Stromal cell of bone marrow (primary cell): ENCODE measurements at regions not wholly inside any gene's neighbourhood (a gene's known extent, or its start where the extent isn't known, plus 50 kb on each side); places are given as distances from the start of the nearest gene placed in this dataset.

Experiments used
- DNase-seq: peaks from one replicate; pipeline ENCODE4 v3.0.0-alpha.2; 2012; ENCODE audit warnings: low read depth

- DNase-seq, result no peak
Observed at GRCh38 chr22:49623176-49623575, 204.5 kb downstream of the BRD1 start.

GRCh38 chr22:49622241-49623105, 205.2 kb downstream of the BRD1 start:
- DNase-seq, result no peak

DNA sequence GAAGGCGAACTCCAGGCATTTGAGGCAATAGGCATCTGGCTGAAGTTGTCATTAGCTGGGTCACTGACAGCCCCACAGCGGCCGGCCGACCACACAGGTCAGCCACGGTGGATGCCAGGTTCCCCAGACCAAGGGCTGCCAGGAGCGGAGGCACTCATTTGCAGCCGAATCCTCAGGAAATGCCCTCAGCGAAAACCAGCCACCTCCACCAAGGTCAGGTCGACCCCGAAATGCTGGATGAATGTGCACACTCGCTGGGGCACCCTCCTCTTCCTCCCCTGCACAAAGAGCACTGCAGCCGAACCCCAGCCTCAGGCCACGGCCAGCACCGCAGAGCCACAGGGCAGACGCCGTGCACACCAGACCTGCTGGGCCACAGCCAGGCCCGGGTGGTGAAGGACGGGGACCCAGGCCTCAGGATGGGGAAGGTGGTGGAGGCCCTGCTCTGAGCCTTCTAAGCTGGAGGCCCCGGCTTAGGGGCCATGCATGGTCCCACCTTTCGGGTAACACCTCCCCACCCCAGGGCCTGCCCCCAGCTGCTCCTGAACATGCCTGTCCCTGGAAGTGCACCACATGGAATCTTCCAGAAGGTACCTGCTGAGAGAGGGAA, 206.0 kb downstream of the BRD1 start:
- no peak for DNase-seq

GRCh38 chr22:49620666-49621065, 207.0 kb downstream of the BRD1 start:
- DNase-seq, result no peak

GRCh38 chr22:49620003-49620556, 207.6 kb downstream of the BRD1 start:
- DNase-seq, result no peak

- DNase-seq, result no peak
Observed at GRCh38 chr22:49619301-49619700, 208.4 kb downstream of the BRD1 start.

GRCh38 chr22:49618677-49618953, 209.1 kb downstream of the BRD1 start:
- no peak for DNase-seq

DNA sequence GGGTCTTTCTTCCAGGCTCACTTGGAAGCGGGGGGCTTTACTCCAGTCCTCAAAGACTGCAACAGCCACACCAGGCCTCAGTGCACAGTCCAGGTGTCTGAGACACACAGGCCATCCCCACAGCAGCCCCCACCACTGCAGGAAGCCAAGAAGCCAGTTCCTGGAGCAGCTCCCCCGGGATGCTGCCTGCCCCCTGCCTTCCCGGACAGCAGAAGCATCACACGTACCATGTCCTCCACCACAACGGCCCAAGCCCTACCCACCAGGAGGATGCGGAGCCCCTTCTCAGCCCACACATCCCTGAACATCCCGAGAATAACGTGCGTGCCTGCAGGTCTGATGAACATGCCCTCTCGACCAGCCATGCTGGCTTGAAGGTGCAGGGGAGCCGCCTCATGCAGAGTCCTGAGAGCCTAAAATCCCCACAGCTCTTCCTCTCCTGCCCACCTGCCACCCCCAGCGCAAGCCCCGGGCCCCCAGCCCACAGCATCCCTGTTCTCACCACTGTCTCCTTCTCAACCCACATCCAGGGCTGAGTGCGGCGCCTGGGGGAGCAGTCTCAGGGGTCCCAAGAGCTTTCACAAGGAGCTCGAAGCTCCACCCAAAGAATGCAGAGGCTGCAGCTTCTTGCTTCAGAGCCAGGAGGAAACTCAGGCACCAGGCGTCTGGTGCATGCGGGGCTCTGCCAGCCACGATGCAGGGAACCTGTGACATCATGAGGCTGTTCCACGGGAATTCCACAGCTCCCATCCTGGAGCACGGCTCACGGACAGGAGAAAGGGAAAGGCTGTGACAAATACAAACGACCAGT, 209.6 kb downstream of the BRD1 start:
- DNase-seq, result no peak

- DNase-seq, result no peak
Observed at GRCh38 chr22:49617264-49617663, 210.4 kb downstream of the BRD1 start.

- DNase-seq, result no peak
Observed at GRCh38 chr22:49616356-49617231, 211.1 kb downstream of the BRD1 start.

DNA sequence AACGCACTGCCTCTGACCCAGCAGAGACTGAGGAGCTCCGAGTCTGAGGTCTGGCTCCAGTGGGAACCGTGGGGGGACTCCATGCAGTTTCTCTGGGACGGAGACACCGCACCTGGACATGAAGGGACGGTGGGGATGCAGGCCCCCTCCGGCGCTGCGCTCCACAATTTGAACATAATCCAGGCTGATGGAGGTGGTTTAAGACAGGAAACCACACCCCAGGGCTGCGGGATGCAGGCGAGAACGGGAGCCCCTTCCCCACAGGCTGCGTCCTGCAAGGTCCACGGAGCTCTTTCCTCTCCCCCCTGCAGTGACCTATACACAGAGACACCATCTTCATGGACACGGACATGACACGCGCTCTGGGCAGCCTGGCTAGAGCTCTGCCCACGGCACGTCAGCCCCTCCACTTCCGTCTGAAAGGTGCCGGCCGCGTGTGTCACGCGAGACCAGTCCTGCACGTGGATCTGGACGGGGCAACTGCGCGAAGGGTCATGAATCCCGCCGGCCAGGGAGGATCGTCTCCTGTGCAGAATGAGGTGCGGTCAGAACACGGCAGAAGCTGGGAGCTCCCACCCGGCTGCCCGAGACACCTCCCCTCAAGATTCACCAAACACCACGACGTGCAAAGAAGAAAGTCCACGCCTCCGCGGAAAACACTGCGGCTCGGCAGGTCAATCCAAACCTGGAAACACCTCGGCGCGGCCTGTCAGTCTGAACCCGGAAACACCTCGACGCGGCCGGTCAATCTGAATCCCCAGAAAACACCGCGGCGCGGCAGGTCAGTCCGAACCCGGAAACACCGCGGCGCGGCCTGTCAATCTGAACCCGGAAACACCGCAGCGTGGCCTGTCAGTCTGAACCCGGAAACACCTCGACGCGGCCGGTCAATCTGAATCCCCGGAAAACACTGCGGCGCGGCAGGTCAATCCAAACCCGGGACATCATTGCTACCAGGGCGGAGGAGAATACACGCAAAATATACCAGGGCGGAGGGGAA, 212.4 kb downstream of the BRD1 start:
- no peak for DNase-seq

GRCh38 chr22:49613511-49614270, 214.0 kb downstream of the BRD1 start:
- no peak for DNase-seq

- DNase-seq, result no peak
Observed at GRCh38 chr22:49613108-49613507, 214.6 kb downstream of the BRD1 start.

GRCh38 chr22:49609207-49609876, 218.3 kb downstream of the BRD1 start:
- no peak for DNase-seq

- DNase-seq, result no peak
Observed at GRCh38 chr22:49608660-49609059, 219.0 kb downstream of the BRD1 start.

DNA sequence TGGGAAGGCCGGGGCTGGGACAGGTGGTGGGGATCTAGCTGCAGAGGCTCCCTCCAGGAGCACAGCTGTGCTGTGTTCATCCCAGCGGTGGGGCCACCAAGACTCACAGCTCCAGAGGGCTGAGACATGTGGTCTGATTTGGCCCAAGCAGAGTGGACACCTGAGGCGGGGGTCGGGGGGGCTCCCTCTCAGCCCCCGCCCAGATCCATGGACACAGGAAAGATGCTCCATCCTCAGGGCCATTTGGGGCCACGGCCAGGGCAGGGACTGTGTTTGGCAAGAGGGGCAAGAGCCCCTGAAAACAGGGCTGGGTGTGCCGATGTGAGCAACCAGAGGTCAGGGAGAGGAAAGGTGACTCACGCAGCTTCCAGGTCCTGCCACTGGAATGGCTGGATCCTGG, 219.4 kb downstream of the BRD1 start:
- no peak for DNase-seq

- no peak for DNase-seq
Observed at GRCh38 chr22:49607821-49608220, 219.9 kb downstream of the BRD1 start.

DNA sequence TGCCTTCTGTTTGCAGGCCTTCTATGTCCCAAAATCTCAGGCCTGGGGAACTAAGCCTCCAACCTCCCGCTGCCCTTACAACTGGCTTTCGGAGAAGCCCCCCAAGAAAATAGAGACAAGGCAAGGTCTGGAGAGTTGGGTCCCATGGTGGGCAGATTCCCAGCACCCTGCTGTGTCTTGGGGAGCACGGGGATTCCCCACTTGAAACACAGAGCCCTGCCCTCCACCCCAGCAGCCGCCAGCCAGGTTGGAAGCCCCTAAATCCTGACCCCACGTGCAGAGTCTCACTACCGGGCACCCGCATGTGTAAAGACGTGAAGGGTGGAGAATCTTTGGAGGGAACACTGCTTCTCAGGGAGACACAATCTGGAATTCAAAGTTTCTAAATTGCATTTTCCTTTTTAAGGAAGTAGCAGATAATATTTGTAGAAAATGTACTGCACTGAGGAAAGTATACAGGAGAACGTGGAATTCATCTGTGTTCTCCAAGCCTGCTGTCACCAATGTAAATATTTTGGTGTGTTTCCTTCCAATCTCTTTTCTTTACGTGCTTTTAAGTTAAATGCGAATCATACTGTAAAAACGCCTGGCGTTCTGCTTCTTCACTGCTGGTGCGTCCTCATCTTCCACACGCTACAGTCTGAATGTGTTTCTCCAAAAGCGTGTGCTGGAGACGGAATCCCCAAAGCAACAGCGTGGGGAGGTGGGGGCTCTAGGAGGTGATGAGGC, 220.9 kb downstream of the BRD1 start:
- no peak for DNase-seq
